ENCODE measurements at regions not wholly inside any gene's neighbourhood (a gene's known extent, or its start where the extent isn't known, plus 50 kb on each side); places are given as distances from the start of the nearest gene placed in this dataset.

DNA sequence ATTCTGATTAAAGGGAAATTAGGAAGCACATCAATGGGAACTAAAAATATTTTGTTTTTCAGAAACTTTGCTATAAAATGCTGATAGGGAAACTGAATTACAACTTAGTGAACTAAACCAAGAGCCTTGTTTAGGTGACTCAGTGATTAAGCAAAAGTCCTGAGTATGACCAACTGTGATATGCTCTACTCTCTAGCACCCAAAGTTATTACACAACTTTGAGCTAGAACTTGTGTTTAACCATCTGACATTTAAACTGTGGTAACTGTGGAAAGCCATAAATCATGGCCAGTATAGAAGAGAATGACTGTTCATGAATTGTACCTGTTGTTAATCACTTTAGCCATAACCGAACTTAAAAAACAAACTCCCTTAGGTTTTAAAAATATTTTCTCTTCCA is 127.4 kb downstream of the ZNF365 start:
- DNase-seq (ENCODE audit: low spot score), result no peak
- H3F3A ChIP-seq (replicated peaks; ENCODE audit: low read depth), result no peaks in the 10 kb centered on the region
- Mint-ChIP-seq H3K36me3 (ENCODE audit: low read depth) (no peaks in the 10 kb centered on the region), H3K27ac (no peak overlapping the region), H3K9me3 (no peaks in the 10 kb centered on the region), H3K4me3 (no peak overlapping the region), H3K27me3 (ENCODE audit: insufficient read depth, low read depth, poor library complexity) (peaks cover 2% of the 10 kb centered on the region), H3K4me1 (peaks cover 41% of the 10 kb centered on the region)
- no peaks in the 10 kb centered on the region for H3K79me2 ChIP-seq (replicated peaks; ENCODE audit: insufficient read depth)
- H2AFZ ChIP-seq, result no peak overlapping the region
- peaks cover 10% of the 10 kb centered on the region for H3K9me2 ChIP-seq (ENCODE audit: insufficient read depth)
- H3K4me3 ChIP-seq, result no peak overlapping the region
- no peaks in the 10 kb centered on the region for H4K20me1 ChIP-seq (replicated peaks; ENCODE audit: insufficient read depth)
- no peak overlapping the region for H3K4me2 ChIP-seq
- TF ChIP-seq, protein P1, sequence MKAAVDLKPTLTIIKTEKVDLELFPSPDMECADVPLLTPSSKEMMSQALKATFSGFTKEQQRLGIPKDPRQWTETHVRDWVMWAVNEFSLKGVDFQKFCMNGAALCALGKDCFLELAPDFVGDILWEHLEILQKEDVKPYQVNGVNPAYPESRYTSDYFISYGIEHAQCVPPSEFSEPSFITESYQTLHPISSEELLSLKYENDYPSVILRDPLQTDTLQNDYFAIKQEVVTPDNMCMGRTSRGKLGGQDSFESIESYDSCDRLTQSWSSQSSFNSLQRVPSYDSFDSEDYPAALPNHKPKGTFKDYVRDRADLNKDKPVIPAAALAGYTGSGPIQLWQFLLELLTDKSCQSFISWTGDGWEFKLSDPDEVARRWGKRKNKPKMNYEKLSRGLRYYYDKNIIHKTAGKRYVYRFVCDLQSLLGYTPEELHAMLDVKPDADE (IDR thresholded peaks at IDR 0.05), result no peak
- TF ChIP-seq, protein P2, sequence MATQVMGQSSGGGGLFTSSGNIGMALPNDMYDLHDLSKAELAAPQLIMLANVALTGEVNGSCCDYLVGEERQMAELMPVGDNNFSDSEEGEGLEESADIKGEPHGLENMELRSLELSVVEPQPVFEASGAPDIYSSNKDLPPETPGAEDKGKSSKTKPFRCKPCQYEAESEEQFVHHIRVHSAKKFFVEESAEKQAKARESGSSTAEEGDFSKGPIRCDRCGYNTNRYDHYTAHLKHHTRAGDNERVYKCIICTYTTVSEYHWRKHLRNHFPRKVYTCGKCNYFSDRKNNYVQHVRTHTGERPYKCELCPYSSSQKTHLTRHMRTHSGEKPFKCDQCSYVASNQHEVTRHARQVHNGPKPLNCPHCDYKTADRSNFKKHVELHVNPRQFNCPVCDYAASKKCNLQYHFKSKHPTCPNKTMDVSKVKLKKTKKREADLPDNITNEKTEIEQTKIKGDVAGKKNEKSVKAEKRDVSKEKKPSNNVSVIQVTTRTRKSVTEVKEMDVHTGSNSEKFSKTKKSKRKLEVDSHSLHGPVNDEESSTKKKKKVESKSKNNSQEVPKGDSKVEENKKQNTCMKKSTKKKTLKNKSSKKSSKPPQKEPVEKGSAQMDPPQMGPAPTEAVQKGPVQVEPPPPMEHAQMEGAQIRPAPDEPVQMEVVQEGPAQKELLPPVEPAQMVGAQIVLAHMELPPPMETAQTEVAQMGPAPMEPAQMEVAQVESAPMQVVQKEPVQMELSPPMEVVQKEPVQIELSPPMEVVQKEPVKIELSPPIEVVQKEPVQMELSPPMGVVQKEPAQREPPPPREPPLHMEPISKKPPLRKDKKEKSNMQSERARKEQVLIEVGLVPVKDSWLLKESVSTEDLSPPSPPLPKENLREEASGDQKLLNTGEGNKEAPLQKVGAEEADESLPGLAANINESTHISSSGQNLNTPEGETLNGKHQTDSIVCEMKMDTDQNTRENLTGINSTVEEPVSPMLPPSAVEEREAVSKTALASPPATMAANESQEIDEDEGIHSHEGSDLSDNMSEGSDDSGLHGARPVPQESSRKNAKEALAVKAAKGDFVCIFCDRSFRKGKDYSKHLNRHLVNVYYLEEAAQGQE (IDR thresholded peaks at IDR 0.05; ENCODE audit: unreplicated experiment), result no peak
- no peak for ATAC-seq
- no peak overlapping the region for H3K27ac ChIP-seq (ENCODE audit: low read depth)
- H3K27me3 ChIP-seq (ENCODE audit: insufficient read depth), result no peaks in the 10 kb centered on the region
- H3K36me3 ChIP-seq (ENCODE audit: insufficient read depth), result no peaks in the 10 kb centered on the region
- peaks cover 34% of the 10 kb centered on the region for H3K4me1 ChIP-seq (ENCODE audit: insufficient read depth)

DNA sequence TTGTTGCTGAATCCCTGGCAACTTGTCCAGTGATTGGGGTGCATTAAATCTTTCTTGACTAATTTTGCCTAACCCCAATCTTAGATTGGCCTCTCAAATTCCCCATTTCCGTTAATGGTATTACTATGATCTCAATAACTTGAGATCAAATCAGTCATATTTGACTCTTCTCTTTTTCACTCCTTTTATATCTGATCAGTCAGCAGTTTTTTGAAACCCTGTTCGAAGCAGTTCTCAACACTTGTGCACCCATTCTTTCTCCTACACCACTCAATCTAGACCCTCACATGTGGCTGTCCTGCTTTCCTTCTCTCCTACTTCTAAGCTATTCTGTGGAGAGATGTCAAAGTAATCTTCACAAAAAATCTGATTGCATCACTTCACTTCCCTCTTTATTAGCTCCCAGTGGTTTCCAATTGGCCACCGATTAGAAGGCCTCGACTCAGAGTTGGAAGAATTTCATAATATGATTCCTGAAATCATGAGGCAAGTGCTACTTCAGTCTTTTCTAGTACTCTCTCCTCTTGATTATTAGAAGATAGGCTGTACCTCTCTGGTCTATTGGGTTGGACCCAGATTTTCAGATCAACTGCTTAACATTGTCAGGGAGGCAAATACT is 128.9 kb downstream of the ZNF365 start:
- no peaks in the 10 kb centered on the region for H4K20me1 ChIP-seq (replicated peaks; ENCODE audit: insufficient read depth)
- H2AFZ ChIP-seq, result no peak overlapping the region
- peaks cover 10% of the 10 kb centered on the region for H3K9me2 ChIP-seq (ENCODE audit: insufficient read depth)
- Mint-ChIP-seq H3K27ac (no peak overlapping the region), H3K4me1 (peaks cover 49% of the 10 kb centered on the region), H3K4me3 (no peak overlapping the region), H3K27me3 (ENCODE audit: insufficient read depth, low read depth, poor library complexity) (peaks cover 2% of the 10 kb centered on the region), H3K9me3 (no peaks in the 10 kb centered on the region), H3K36me3 (ENCODE audit: low read depth) (no peaks in the 10 kb centered on the region)
- no peaks in the 10 kb centered on the region for H3F3A ChIP-seq (replicated peaks; ENCODE audit: low read depth)
- H3K27ac ChIP-seq (ENCODE audit: low read depth), result no peak overlapping the region
- no peaks in the 10 kb centered on the region for H3K27me3 ChIP-seq (ENCODE audit: insufficient read depth)
- DNase-seq (ENCODE audit: low spot score) (no peak), ATAC-seq (no peak)
- peaks cover 48% of the 10 kb centered on the region for H3K4me1 ChIP-seq (ENCODE audit: insufficient read depth)
- no peaks in the 10 kb centered on the region for H3K79me2 ChIP-seq (replicated peaks; ENCODE audit: insufficient read depth)
- H3K4me3 ChIP-seq, result no peak overlapping the region
- H3K4me2 ChIP-seq, result no peak overlapping the region
- H3K36me3 ChIP-seq (ENCODE audit: insufficient read depth), result no peaks in the 10 kb centered on the region
- no peak for TF ChIP-seq ZNF331 (CRISPR knock-in tag; IDR thresholded peaks at IDR 0.05; ENCODE audit: low read depth)
- no peak for TF ChIP-seq ZNF114 (CRISPR knock-in tag; IDR thresholded peaks at IDR 0.05)
- TF ChIP-seq, protein P3, sequence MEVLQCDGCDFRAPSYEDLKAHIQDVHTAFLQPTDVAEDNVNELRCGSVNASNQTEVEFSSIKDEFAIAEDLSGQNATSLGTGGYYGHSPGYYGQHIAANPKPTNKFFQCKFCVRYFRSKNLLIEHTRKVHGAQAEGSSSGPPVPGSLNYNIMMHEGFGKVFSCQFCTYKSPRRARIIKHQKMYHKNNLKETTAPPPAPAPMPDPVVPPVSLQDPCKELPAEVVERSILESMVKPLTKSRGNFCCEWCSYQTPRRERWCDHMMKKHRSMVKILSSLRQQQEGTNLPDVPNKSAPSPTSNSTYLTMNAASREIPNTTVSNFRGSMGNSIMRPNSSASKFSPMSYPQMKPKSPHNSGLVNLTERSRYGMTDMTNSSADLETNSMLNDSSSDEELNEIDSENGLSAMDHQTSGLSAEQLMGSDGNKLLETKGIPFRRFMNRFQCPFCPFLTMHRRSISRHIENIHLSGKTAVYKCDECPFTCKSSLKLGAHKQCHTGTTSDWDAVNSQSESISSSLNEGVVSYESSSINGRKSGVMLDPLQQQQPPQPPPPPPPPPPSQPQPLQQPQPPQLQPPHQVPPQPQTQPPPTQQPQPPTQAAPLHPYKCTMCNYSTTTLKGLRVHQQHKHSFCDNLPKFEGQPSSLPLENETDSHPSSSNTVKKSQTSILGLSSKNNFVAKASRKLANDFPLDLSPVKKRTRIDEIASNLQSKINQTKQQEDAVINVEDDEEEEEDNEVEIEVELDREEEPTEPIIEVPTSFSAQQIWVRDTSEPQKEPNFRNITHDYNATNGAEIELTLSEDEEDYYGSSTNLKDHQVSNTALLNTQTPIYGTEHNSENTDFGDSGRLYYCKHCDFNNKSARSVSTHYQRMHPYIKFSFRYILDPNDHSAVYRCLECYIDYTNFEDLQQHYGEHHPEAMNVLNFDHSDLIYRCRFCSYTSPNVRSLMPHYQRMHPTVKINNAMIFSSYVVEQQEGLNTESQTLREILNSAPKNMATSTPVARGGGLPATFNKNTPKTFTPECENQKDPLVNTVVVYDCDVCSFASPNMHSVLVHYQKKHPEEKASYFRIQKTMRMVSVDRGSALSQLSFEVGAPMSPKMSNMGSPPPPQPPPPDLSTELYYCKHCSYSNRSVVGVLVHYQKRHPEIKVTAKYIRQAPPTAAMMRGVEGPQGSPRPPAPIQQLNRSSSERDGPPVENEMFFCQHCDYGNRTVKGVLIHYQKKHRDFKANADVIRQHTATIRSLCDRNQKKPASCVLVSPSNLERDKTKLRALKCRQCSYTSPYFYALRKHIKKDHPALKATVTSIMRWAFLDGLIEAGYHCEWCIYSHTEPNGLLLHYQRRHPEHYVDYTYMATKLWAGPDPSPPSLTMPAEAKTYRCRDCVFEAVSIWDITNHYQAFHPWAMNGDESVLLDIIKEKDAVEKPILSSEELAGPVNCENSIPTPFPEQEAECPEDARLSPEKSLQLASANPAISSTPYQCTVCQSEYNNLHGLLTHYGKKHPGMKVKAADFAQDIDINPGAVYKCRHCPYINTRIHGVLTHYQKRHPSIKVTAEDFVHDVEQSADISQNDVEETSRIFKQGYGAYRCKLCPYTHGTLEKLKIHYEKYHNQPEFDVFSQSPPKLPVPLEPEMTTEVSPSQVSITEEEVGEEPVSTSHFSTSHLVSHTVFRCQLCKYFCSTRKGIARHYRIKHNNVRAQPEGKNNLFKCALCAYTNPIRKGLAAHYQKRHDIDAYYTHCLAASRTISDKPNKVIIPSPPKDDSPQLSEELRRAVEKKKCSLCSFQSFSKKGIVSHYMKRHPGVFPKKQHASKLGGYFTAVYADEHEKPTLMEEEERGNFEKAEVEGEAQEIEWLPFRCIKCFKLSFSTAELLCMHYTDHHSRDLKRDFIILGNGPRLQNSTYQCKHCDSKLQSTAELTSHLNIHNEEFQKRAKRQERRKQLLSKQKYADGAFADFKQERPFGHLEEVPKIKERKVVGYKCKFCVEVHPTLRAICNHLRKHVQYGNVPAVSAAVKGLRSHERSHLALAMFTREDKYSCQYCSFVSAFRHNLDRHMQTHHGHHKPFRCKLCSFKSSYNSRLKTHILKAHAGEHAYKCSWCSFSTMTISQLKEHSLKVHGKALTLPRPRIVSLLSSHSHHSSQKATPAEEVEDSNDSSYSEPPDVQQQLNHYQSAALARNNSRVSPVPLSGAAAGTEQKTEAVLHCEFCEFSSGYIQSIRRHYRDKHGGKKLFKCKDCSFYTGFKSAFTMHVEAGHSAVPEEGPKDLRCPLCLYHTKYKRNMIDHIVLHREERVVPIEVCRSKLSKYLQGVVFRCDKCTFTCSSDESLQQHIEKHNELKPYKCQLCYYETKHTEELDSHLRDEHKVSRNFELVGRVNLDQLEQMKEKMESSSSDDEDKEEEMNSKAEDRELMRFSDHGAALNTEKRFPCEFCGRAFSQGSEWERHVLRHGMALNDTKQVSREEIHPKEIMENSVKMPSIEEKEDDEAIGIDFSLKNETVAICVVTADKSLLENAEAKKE (CRISPR knock-in tag; IDR thresholded peaks at IDR 0.05), result no peak
- TF ChIP-seq, protein P1 (IDR thresholded peaks at IDR 0.05), result no peak
- TF ChIP-seq JUNB (IDR thresholded peaks at IDR 0.05; ENCODE audit: unreplicated experiment), result no peak
- TF ChIP-seq, protein P4, sequence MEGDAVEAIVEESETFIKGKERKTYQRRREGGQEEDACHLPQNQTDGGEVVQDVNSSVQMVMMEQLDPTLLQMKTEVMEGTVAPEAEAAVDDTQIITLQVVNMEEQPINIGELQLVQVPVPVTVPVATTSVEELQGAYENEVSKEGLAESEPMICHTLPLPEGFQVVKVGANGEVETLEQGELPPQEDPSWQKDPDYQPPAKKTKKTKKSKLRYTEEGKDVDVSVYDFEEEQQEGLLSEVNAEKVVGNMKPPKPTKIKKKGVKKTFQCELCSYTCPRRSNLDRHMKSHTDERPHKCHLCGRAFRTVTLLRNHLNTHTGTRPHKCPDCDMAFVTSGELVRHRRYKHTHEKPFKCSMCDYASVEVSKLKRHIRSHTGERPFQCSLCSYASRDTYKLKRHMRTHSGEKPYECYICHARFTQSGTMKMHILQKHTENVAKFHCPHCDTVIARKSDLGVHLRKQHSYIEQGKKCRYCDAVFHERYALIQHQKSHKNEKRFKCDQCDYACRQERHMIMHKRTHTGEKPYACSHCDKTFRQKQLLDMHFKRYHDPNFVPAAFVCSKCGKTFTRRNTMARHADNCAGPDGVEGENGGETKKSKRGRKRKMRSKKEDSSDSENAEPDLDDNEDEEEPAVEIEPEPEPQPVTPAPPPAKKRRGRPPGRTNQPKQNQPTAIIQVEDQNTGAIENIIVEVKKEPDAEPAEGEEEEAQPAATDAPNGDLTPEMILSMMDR (conservative IDR thresholded peaks at IDR 0.05; ENCODE audit: low read depth in 2 of 2), result no peak
